ENCODE measurements at regions not wholly inside any gene's neighbourhood (a gene's known extent, or its start where the extent isn't known, plus 50 kb on each side); places are given as distances from the start of the nearest gene placed in this dataset.

DNA sequence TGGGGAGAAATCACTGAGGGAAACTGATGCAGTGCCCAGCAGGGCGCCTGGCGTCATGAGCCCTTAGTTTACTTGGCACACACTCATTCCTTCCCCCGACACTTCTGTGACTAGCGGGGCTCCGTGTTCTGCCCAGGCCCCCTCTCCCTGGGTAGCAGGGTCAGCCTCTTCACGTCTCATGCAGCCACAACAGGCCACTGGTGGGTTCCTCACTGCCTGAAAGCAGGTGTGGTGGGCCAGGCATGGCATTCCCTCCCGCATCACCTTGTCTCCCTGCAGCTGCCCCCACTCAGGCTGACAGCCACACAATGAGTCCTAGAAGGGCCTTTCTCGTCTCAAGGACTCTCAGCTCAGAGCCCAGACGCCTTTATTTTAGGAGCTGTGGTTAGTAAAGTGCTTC lies 51.1 kb upstream of the CPLX2 start:
- no peaks in the 10 kb centered on the region for H3K36me3 Mint-ChIP-seq (ENCODE audit: unreplicated experiment)
- TF ChIP-seq CTCF (IDR thresholded peaks at IDR 0.05; ENCODE audit: partially characterized antibody, unreplicated experiment) = no peak
- peaks cover 47% of the 10 kb centered on the region for H3K4me1 Mint-ChIP-seq (ENCODE audit: low read depth, unreplicated experiment)
- H3K4me3 Mint-ChIP-seq (ENCODE audit: unreplicated experiment) = no peak overlapping the region
- peak overlapping the region; percentile 36 for H3K27ac Mint-ChIP-seq (ENCODE audit: unreplicated experiment)
- peaks cover 6% of the 10 kb centered on the region for H3K9me3 Mint-ChIP-seq (ENCODE audit: unreplicated experiment)
- peaks cover 9% of the 10 kb centered on the region for H3K27me3 Mint-ChIP-seq (ENCODE audit: unreplicated experiment)
- DNase-seq = no peak
